GM10266 (cell line): ENCODE measurements at regions not wholly inside any gene's neighbourhood (a gene's known extent, or its start where the extent isn't known, plus 50 kb on each side); places are given as distances from the start of the nearest gene placed in this dataset.
"Not testable (repeated sequence)": the region's sequence is repeated elsewhere in the genome, so short reads cannot be mapped to it uniquely, and the experiment has no call there.

Experiments
- DNase-seq: peaks from one replicate; pipeline ENCODE4 v3.0.0; 2012; ENCODE audit errors: extremely low spot score
- TF ChIP-seq, protein P1 (sequence below): IDR thresholded peaks from 2 replicates; pipeline ENCODE4 v1.5.1; 2012; ENCODE audit warnings: mild to moderate bottlenecking, low read depth; ENCODE audit not compliant: control insufficient read depth, insufficient read depth; ENCODE audit errors: missing control alignments

DNA sequence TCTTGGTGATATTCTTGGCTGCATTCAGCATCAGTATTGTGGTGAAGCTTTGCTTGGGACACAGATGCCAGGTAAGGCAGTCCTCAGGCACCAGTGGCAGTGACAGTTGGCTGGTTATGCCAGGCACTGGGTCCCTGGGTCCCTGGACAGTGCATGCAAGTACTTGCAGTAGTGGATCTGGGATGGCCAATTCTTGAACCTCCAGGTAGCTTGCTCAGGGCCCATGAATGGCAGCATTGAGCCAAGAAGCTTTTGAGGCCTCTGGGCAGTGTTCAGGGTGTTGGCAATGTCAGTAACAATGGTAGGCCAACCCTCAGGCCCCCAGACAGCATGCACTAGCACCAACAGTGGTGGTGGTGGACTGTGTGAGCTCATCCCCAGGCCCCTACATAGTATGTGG, 106.8 kb upstream of the ANXA10 start:
- no peak for DNase-seq
- TF ChIP-seq, protein P1, sequence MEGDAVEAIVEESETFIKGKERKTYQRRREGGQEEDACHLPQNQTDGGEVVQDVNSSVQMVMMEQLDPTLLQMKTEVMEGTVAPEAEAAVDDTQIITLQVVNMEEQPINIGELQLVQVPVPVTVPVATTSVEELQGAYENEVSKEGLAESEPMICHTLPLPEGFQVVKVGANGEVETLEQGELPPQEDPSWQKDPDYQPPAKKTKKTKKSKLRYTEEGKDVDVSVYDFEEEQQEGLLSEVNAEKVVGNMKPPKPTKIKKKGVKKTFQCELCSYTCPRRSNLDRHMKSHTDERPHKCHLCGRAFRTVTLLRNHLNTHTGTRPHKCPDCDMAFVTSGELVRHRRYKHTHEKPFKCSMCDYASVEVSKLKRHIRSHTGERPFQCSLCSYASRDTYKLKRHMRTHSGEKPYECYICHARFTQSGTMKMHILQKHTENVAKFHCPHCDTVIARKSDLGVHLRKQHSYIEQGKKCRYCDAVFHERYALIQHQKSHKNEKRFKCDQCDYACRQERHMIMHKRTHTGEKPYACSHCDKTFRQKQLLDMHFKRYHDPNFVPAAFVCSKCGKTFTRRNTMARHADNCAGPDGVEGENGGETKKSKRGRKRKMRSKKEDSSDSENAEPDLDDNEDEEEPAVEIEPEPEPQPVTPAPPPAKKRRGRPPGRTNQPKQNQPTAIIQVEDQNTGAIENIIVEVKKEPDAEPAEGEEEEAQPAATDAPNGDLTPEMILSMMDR, result no peak

DNA sequence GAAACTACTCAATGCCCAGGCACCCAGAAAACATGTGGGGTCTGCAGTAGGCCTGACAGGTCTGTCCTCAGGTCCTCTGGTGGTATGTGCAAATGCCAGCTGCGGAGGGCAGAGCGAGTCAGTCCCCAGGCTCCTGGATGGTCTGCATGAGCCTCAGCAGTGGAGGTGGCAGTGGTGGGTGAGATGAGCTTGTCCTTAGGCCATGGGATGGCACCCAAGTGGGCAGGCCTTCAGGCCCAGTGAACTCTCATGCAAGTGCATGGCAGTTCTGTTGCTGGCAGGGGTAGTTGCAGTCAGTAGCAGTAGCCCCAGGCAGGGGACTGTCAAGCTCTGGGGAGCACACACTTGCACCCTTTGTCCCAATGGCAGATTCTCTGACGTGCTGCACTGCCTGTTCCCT, 106.3 kb upstream of the ANXA10 start:
- no peak for DNase-seq
- TF ChIP-seq, protein P1, result no peak

DNA sequence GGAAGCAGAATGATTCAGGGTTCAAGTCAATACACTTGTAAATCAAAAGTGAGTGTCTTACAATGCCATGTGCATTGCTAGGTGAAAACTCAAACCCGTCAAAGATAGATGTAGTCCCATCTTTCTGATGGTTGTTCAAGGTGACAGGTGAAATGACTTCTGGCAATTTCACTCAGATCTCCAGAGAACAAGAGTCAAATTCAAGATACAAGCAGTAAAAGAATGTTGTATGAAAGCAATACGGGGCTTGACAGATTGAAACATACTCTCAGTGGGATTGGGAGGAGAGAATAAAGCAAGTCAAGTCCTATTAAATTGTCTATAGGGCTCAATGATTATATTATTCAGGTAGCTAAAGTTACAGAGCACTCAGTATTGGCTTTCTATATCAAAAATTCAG, 105.1 kb upstream of the ANXA10 start:
- TF ChIP-seq, protein P1, result no peak
- no peak for DNase-seq

DNA sequence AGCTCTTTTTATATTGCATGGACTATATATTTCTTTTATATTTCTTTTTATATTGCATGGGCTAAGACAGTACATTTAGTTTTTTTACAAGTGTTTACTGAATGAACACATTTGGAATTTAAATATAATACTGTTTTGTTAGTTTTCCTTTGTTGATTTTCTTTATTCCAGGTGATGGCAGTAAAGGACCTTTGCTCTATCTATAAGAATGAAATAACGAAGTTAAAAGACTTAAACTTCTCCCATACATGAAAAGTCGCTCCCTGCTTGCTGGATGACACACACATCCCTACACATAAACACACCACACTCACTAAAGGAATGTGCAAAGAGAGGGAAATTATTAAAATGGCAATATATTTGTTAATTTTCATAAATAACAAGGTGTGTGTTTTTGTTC, 102.5 kb upstream of the ANXA10 start:
- TF ChIP-seq, protein P1, result no peak
- no peak for DNase-seq

DNA sequence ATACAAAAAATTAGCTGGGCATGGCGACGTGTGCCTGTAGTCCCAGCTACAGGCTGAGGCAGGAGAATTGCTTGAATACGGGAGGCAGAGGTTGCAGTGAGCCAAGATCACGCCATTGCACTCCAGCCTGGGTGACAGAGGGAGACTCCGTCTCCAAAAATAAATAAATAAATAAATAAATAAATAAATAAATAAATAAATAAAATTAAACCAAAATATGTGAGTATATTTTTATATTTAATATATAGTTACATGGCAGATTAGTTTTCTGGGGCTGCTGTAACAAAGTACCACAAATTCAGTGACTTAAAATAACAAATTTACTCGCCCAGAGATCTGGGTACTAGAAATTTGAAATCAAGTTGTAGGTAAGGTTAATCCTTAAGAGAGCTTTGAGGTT, 84.2 kb upstream of the ANXA10 start:
- DNase-seq, result not testable (repeated sequence)

DNA sequence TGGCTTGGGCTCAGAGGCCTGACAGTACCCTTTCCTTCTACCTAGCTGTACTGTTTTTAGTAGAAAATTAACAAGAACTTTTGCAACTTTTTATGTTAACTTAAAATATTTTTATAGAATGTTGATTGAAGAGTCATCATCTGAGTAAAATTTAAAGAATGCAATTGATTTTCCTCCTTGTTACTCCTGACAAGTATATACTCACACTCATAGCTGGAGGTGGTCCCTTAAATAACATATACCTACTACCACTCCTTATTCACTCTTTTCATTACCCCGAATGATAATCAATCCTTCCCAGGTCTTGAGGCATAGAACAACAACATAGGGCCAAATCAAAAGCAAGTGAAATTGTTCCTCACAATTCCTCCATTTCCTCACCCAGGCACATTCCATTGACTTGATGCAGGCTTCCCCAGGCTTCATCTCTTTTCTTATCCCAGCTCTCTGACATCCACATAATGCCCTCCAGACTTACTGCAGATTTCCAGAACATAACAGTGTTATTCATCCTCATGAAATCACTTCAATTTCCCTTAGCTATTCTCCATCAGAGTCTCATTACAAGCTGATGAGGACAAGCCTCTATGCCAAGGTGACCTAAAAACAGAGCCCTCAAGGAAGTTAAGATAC, 73.2 kb upstream of the ANXA10 start:
- TF ChIP-seq, protein P1, result no peak
- no peak for DNase-seq

DNA sequence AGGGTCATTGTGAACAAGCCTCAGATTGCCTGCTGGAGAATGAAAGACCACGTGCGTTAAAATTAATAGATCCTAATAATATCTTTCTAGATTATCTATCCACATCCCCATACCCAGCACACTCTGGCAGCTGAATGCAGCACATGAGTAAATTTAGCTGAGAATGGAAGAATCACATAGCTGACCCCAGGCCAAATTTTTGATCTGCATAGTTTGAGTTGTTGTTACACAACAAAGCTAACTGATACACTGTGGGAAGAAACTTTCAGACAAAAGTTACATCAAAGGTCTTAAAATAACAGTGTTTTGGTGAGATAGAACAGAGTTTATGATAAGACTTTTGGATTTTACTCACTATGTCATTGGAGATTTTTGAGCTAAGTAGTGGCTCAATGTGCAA, 72.4 kb upstream of the ANXA10 start:
- DNase-seq, result no peak
- TF ChIP-seq, protein P1, result no peak

DNA sequence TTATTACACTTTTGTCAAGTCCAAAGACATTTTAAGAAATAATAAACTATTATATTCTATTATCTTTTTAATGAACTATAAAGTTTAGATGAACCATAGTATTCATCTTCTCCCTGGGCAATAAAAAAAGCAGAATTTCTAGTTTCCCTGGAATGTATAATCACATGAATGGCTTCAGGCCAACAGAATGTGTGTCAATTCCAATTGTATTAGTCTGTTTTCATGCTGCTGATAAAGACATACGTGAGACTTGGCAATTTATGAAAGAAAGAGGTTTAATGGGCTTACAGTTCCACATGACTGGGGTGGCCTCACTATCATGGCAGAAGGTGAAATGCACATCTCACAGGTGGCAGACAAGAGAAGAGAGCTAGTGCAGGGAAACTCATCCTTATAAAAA, 70.7 kb upstream of the ANXA10 start:
- TF ChIP-seq, protein P1, result no peak
- DNase-seq, result no peak
